ENCODE measurements at regions not wholly inside any gene's neighbourhood (a gene's known extent, or its start where the extent isn't known, plus 50 kb on each side); places are given as distances from the start of the nearest gene placed in this dataset.

DNA sequence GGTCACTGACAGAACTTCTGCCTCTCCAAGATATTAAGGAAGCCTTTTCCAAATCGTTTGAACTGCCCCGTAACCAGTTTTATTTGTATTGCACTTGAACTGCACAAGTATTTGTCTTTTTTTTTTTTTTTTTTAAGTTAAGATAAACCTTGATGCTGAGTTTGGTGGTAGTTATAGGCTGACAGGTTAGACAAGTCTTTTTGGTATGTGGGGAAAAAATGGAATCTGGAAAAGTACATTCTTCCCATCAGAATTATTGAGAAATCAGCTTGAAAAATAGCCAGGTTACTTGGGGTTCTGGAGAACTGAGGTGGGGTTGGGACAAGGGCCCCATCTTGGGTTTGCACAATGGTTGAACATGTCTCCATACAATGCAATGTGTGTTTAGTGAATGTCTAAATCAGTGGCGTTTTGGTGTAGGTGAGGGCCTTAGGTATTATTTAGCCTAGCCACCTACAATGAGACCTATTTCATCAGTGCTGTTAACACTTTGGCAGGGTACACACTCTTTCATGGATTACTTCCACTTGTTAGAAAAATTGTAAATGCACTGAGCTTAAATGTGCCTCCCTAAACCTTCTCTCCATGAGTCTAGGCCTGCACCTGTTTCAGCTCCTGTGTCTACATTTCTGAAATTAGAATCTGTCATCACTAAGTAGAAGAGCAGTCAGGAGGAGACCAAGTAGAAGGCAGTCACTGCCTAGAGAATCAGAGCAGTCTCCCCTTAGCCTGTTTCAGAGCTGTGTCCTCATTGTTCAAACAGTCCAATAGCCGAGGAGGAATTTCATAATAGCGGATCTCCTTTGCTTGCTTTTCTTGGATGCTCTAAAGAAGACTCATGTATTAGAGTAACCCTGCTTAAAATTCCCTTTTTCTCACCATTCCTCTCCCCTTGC, 140.0 kb upstream of the HMHB1 start:
- no peaks in the 10 kb centered on the region for H3K4me1 Mint-ChIP-seq
- no peak overlapping the region for H3K4me3 Mint-ChIP-seq
- no peaks in the 10 kb centered on the region for H3K27me3 Mint-ChIP-seq
- no peak overlapping the region for H3K27ac Mint-ChIP-seq
- no peak for ATAC-seq
- H3K36me3 Mint-ChIP-seq = no peaks in the 10 kb centered on the region
- H3K9me3 Mint-ChIP-seq = peaks cover 6% of the 10 kb centered on the region

GRCh38 chr5:143671021-143671420, 140.9 kb upstream of the HMHB1 start:
- ATAC-seq = no peak
- no peak overlapping the region for H3K4me3 Mint-ChIP-seq
- no peak overlapping the region for H3K27ac Mint-ChIP-seq
- H3K4me1 Mint-ChIP-seq = no peaks in the 10 kb centered on the region
- peaks cover 6% of the 10 kb centered on the region for H3K9me3 Mint-ChIP-seq
- no peaks in the 10 kb centered on the region for H3K27me3 Mint-ChIP-seq
- H3K36me3 Mint-ChIP-seq = no peaks in the 10 kb centered on the region

DNA sequence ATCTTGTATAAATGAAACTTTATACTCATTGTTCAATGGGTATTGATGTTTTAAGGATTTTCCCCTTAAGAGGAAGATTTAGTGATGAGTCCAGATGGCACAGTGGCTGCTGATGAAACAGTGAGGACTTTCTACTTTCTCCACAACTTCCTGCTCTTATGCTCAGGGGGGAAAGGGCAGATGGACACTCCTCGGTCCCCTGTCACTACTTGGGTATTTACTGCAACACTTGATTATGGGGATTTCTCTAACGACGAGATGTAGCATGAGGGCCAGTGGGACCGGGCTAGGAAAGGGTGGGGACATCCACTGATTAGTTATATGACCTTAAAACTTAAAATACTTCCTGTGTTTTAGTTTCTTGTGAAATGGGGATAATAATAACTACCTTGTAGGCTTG, 146.1 kb upstream of the HMHB1 start:
- no peaks in the 10 kb centered on the region for H3K36me3 Mint-ChIP-seq
- H3K27me3 Mint-ChIP-seq = no peaks in the 10 kb centered on the region
- H3K4me3 Mint-ChIP-seq = no peak overlapping the region
- H3K27ac Mint-ChIP-seq = no peak overlapping the region
- no peak for ATAC-seq
- H3K4me1 Mint-ChIP-seq = no peaks in the 10 kb centered on the region
- peaks cover 6% of the 10 kb centered on the region for H3K9me3 Mint-ChIP-seq

- Mint-ChIP-seq H3K9me3 (no peaks in the 10 kb centered on the region), H3K27me3 (no peaks in the 10 kb centered on the region), H3K4me1 (no peaks in the 10 kb centered on the region), H3K27ac (no peak overlapping the region), H3K36me3 (no peaks in the 10 kb centered on the region), H3K4me3 (no peak overlapping the region)
- no peak for ATAC-seq
Observed at GRCh38 chr5:143664623-143665022, 147.3 kb upstream of the HMHB1 start.

DNA sequence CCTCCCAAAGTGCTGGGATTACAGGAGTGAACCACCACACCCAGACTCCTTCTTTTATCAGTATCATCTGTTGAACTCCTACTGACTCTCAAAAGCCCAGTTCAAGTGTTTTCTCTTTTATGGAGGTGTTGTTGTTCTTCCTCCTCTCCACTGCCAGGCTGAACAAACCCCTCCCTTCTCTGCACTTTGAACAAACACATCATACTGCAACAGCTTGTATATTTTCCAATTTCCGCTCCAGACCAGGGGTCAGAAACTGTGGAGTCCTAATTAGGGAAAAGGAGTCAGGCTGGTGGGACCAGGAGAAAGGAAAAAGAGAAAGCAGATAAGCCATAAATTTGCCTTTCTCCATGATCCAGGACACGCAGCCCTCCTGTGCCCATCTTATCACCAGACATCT, 148.1 kb upstream of the HMHB1 start:
- no peak for ATAC-seq
- H3K4me3 Mint-ChIP-seq = no peak overlapping the region
- H3K27ac Mint-ChIP-seq = no peak overlapping the region
- H3K36me3 Mint-ChIP-seq = no peaks in the 10 kb centered on the region
- H3K4me1 Mint-ChIP-seq = no peaks in the 10 kb centered on the region
- no peaks in the 10 kb centered on the region for H3K9me3 Mint-ChIP-seq
- no peaks in the 10 kb centered on the region for H3K27me3 Mint-ChIP-seq

DNA sequence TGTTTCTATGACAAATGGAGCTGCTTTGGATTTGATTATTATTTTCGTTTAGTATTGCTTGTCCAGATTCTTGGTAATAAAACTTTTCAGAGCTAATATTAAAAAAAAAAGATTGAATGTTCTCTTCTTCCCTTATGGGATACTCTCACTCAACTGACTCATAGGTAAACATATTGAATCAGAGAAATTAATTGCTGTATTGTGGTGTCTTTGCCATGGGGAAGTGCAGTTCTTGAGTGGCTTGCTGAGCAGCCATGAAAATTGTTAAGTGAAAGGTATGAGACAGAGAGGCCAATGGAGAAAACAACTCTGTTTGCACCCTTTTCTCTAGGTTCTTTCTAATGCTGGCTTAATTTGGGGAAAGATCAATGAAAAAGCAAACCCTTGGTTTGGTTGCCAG, 149.9 kb upstream of the HMHB1 start:
- no peak for ATAC-seq
- Mint-ChIP-seq H3K36me3 (no peaks in the 10 kb centered on the region), H3K27ac (no peak overlapping the region), H3K4me3 (no peak overlapping the region), H3K4me1 (no peaks in the 10 kb centered on the region), H3K9me3 (no peaks in the 10 kb centered on the region), H3K27me3 (no peaks in the 10 kb centered on the region)

DNA sequence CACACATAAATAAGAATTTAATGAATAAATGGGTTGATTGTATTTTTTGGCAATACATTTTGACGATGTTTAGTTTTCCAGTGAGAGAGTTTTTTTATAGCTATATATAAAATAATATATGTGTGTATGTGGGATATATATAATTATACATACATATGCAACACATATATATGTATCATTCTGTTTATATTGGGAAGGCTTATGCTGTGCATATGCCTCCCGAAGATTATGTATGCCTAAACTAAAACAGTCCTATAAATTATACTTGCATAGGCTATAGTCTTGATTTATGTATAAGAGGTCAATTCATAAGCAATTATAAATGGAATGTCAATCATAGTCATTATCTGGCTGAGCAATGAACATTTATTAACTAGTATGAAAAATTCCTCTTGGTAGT, 151.3 kb upstream of the HMHB1 start:
- no peak overlapping the region for H3K27ac Mint-ChIP-seq
- H3K4me1 Mint-ChIP-seq = no peaks in the 10 kb centered on the region
- no peaks in the 10 kb centered on the region for H3K9me3 Mint-ChIP-seq
- H3K36me3 Mint-ChIP-seq = no peaks in the 10 kb centered on the region
- no peak for ATAC-seq
- H3K27me3 Mint-ChIP-seq = no peaks in the 10 kb centered on the region
- H3K4me3 Mint-ChIP-seq = no peak overlapping the region

DNA sequence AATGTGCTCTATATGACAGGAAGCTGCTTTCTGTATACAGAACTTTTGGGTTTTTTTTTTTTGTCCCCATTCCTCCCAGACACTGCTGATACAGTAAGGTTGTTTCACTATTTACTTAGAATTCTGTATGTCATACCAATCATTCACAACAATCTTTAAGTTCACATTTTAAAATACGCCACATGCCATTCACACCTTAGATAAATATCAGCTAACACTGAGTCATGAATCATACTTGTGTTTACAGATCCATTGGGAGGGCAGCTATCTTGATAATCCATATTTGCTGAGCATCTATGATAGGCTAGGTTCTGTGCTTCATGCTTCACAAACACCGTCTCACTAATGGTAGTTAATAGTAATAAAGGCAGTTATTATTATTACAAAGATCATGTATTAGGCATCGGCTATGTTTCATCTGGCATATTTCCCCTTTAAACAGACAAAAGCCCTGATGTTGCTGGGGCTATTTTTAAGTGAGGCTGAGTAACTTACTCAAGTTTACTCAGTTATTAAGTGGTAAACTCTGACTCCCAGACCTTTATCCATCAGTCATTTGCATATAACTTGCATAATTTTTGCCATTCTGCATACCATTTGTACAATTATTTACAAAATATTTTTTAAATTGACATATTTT, 152.2 kb upstream of the HMHB1 start:
- Mint-ChIP-seq H3K27ac (no peak overlapping the region), H3K9me3 (no peaks in the 10 kb centered on the region), H3K36me3 (no peaks in the 10 kb centered on the region), H3K27me3 (no peaks in the 10 kb centered on the region), H3K4me1 (no peaks in the 10 kb centered on the region), H3K4me3 (no peak overlapping the region)
- ATAC-seq = no peak

GRCh38 chr5:143658956-143659355, 153.0 kb upstream of the HMHB1 start:
- H3K27me3 Mint-ChIP-seq = no peaks in the 10 kb centered on the region
- H3K4me3 Mint-ChIP-seq = no peak overlapping the region
- no peak for ATAC-seq
- no peak overlapping the region for H3K27ac Mint-ChIP-seq
- H3K36me3 Mint-ChIP-seq = no peaks in the 10 kb centered on the region
- H3K4me1 Mint-ChIP-seq = no peaks in the 10 kb centered on the region
- no peaks in the 10 kb centered on the region for H3K9me3 Mint-ChIP-seq

- ATAC-seq = no peak
- Mint-ChIP-seq H3K36me3 (no peaks in the 10 kb centered on the region), H3K27me3 (no peaks in the 10 kb centered on the region), H3K27ac (no peak overlapping the region), H3K9me3 (no peaks in the 10 kb centered on the region), H3K4me1 (no peaks in the 10 kb centered on the region), H3K4me3 (no peak overlapping the region)
Observed at GRCh38 chr5:143657647-143658285, 154.2 kb upstream of the HMHB1 start.

GRCh38 chr5:143653766-143654282, 158.1 kb upstream of the HMHB1 start:
- H3K4me1 Mint-ChIP-seq = no peaks in the 10 kb centered on the region
- no peaks in the 10 kb centered on the region for H3K9me3 Mint-ChIP-seq
- H3K4me3 Mint-ChIP-seq = no peak overlapping the region
- no peak overlapping the region for H3K27ac Mint-ChIP-seq
- no peak for ATAC-seq
- no peaks in the 10 kb centered on the region for H3K36me3 Mint-ChIP-seq
- no peaks in the 10 kb centered on the region for H3K27me3 Mint-ChIP-seq

DNA sequence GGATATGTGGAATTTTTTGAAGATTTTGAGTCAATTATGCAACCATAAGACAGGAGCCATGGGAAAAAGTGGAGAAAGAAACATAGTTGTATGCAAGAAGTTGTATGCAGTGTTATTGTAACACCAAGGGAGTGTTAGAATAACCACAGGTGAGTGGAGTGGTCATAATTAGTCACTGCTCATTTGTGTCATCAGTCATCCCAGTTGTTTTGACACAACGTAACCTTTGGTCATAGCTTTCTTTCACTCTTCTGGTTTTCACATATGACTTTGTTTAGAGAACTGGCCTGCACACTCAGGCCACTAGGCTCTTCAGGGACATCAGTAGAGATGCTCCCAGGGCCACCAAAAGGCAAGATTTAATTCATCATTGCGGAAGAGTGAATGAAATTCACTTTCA, 158.7 kb upstream of the HMHB1 start:
- Mint-ChIP-seq H3K4me1 (no peaks in the 10 kb centered on the region), H3K9me3 (no peaks in the 10 kb centered on the region), H3K27me3 (no peaks in the 10 kb centered on the region), H3K36me3 (no peaks in the 10 kb centered on the region), H3K27ac (no peak overlapping the region), H3K4me3 (no peak overlapping the region)
- ATAC-seq = peak; percentile 34

GRCh38 chr5:143652108-143652700, 159.8 kb upstream of the HMHB1 start:
- Mint-ChIP-seq H3K36me3 (no peaks in the 10 kb centered on the region), H3K4me3 (no peak overlapping the region), H3K27ac (no peak overlapping the region), H3K27me3 (no peaks in the 10 kb centered on the region), H3K9me3 (no peaks in the 10 kb centered on the region), H3K4me1 (no peaks in the 10 kb centered on the region)
- ATAC-seq = no peak

- peak; percentile 16 for ATAC-seq
- no peak overlapping the region for H3K27ac Mint-ChIP-seq
- no peaks in the 10 kb centered on the region for H3K4me1 Mint-ChIP-seq
- no peak overlapping the region for H3K4me3 Mint-ChIP-seq
- H3K27me3 Mint-ChIP-seq = no peaks in the 10 kb centered on the region
- no peaks in the 10 kb centered on the region for H3K9me3 Mint-ChIP-seq
- no peaks in the 10 kb centered on the region for H3K36me3 Mint-ChIP-seq
Observed at GRCh38 chr5:143649937-143650621, 161.9 kb upstream of the HMHB1 start.

DNA sequence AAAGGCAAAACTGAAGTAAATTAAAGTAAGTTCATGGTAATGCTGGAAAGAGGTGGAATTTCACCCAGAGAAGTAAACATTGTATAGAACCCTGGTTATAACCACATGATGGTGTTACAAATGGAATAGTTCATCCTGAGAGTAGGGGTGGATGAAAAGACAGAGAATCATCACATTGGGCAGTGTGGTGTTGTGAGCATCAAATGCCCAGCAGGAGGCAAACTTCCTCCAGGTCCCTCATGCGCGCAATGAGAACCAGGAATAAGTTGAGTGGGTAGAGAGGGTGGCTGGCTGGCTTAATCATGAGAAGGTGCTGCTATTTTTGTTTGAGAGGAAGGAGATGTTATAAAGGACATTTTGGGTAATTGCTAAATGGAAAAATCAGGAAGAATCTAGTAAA, 163.3 kb upstream of the HMHB1 start:
- H3K36me3 Mint-ChIP-seq = no peaks in the 10 kb centered on the region
- H3K27ac Mint-ChIP-seq = no peak overlapping the region
- H3K4me3 Mint-ChIP-seq = no peak overlapping the region
- no peaks in the 10 kb centered on the region for H3K9me3 Mint-ChIP-seq
- ATAC-seq = no peak
- no peaks in the 10 kb centered on the region for H3K27me3 Mint-ChIP-seq
- H3K4me1 Mint-ChIP-seq = no peaks in the 10 kb centered on the region

All from stimulated activated memory B cell treated with anti-CD40 and anti-IgM and Interleukin-4, amounts not matched to agents 10 μg/mL and 1 μg/mL and 100 μg/mL, for 72 hours (primary cell).